ENCODE measurements at regions not wholly inside any gene's neighbourhood (a gene's known extent, or its start where the extent isn't known, plus 50 kb on each side); places are given as distances from the start of the nearest gene placed in this dataset.
A peak's percentile ranks its signal among the peaks of the same experiment; 100 is the strongest.
"Not testable (repeated sequence)": the region's sequence is repeated elsewhere in the genome, so short reads cannot be mapped to it uniquely, and the experiment has no call there.

- DNase-seq = no peak
These were observed 114.1 kb downstream of the RAB38 start for GRCh38 chr11:88061111-88061510.

- DNase-seq = no peak
These were observed 115.9 kb downstream of the RAB38 start for GRCh38 chr11:88059326-88059725.

DNA sequence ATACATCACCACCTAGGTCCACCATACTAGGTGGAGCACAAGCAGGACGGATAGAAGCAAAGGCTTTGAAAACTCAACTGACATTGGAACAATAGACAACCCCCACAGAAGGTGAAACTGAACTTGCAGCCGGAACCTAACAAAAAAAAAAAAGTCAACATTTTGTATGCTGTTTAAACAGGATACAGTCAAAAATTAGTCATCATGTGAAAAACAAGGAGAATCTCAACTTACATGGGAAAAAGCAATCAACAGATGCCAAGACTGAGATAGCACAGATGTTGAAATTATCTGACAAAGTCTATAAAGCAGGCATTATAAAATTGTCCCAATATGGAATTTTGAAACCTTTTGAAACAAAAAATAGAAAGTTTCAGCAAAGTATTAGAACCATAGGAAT, 123.8 kb downstream of the RAB38 start:
- no peak for DNase-seq

DNA sequence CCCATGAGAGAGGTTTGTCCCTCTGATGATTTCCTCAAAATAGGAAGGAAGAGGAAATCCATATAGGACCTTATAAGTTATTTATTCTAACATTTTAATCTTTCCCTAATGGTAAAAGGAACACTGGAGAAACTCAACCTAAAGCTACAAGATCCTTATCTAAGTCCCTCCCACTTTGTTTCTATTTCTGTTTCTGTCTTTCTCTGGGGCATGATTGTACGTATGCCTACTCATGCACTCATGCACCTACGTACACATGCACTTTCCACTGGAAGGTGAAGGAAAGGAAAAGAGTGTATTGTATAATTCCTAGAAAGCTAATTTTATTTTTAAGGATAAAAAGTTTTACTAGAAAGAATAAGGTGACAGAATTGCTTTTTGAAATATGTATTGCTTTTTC, 125.0 kb downstream of the RAB38 start:
- no peak for DNase-seq

GRCh38 chr11:88045288-88045687, 130.0 kb downstream of the RAB38 start:
- not testable (repeated sequence) for DNase-seq

- DNase-seq = not testable (repeated sequence)
These were observed 130.6 kb downstream of the RAB38 start for GRCh38 chr11:88044658-88045057.

DNA sequence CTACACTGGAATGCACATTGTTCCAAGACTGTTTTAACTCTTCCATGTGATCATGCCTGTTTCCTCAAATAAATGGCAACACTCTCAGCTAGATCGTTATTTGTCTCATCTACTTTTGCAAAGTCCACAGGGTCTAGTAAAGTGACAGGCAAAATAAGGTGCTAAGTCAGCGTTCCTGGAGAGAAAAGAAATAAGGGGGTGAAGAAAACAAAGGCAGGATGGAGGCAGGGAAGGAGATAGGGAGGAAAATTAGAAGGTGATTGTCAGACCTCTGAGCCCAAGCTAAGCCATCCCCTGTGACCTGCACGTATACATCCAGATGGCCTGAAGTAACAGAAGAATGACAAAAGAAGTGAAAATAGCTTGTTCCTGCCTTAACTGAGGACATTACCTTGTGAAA, 132.1 kb downstream of the RAB38 start:
- no peak for DNase-seq

- DNase-seq = no peak
These were observed 132.6 kb downstream of the RAB38 start for GRCh38 chr11:88042647-88043046.

DNA sequence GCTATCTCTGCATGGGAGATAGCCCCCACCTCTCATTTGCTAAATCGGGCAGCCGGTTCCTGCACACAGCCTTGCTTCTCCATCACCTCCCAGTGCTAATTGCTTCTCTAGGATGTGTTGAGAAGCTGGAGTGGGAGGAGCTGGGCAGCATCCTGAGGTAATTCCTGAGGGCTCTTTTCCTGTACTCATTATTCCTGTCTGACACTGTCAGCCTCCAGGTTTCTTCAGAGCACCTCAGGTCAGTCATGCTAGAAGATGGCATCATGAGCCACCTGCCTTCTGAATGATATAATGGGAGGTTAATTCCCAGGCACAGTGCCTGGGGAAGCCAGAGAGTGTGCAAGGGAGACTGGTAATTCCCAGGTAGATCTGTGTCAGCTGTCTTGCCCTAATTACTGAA, 133.0 kb downstream of the RAB38 start:
- no peak for DNase-seq

- DNase-seq = no peak
These were observed 133.6 kb downstream of the RAB38 start for GRCh38 chr11:88041679-88042078.

GRCh38 chr11:88040148-88040496, 135.1 kb downstream of the RAB38 start:
- DNase-seq = no peak

DNA sequence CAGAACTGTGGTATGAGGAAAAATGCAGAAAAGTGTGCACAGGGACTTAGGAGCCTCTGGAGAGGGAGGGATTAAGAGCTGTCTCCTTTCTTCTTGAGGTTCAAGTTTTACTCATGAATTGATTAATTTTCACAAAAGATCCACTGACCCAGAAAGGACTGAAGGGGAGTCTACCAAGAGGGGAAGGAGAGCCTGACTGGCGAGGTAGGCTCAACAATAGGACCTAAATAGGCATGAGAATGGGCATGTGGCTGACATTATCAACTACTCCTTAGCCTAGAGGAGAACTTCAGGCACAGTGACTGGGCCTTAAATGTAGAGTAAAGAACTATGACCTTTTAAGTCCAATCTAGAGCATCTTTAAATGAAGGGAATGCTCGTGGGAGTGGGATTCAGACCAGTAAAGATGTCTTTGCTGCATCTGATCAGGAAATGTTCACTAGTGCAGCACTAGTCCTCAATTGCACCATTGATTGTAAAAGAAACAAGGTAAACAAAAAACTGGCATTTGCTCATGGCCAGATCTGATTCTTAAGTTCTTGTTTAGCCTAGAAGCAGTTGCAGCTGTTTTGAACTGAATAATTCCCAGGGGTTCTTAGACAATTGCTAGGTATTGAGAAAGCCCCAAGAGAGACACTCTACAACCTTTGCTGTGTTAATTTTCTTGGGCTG, 135.6 kb downstream of the RAB38 start:
- DNase-seq = no peak

- no peak for DNase-seq
These were observed 137.2 kb downstream of the RAB38 start for GRCh38 chr11:88038063-88038462.

DNA sequence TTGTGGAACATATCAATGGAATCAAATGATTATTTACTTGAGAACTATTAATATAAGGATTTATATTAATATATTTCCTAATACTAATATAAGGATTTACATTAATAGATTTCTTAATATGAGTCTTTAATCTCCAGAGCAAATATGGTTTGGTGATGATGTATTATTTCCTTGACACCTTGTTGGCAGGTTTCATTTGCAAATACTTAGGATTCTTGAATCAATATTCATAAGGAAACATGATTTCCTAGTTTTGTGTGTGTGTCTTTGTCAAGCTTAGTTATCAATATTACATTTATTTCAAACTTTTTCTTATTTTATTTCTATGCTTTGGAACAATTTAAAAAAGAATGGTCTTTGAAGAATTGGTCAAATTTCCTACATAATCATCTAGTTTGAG, 138.5 kb downstream of the RAB38 start:
- no peak for DNase-seq

- DNase-seq = no peak
These were observed 140.0 kb downstream of the RAB38 start for GRCh38 chr11:88035271-88035670.

GRCh38 chr11:88017666-88018065, 157.6 kb downstream of the RAB38 start:
- no peak for DNase-seq

DNA sequence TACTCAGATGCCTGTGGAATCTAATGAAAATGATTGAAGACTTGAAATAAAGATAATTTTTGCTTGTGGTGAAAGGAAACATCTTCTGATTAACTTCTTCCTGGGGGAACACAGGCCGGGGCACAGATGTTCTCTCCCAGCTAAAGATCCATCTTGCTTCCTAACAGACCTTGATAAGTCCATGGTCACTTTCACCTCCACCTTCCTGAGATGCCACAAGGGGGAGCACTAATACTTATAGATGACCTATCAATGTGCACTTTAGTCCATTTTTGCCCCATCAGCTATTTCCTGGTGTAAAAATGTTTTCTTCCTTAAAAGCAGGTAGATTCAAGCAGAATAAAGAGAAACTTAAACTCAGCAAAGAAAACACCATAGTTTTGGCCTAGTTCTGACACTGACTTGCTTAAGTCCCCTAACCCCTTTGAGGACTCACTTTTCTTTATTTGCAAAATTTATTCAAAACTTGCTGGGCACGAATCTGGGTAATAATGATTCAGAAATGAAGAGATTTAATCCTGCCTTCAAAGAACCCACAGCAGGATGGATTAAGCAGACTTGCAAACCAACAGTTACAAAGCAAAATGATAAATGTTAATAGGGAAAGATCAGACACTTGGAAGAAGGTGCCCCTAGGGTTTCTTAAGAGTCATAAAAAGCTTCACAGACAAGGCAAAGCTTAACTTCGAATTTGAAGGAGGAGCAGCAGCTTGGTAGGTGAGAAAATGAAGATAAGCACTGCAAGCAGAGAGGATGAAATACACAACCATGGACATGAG, 158.7 kb downstream of the RAB38 start:
- peak; percentile 60 for DNase-seq

DNA sequence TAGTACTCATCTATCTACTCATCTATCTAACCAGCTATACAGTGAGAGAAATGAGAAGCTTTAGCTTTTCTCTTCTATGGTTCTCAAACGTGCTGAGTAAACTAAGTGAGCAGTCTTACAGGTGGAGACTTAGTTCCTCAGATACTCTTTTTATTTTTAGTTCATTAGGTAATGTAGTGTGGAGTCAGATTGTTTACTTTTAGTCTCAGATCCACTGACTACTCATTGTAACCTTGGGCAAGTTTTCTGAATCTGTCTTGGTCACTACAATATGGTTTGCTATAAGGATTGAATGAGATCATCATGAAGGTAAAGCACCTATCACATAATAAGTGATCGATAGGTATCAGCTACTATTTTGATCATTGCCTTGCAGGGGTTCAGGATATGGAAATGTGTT, 160.1 kb downstream of the RAB38 start:
- DNase-seq = no peak

DNA sequence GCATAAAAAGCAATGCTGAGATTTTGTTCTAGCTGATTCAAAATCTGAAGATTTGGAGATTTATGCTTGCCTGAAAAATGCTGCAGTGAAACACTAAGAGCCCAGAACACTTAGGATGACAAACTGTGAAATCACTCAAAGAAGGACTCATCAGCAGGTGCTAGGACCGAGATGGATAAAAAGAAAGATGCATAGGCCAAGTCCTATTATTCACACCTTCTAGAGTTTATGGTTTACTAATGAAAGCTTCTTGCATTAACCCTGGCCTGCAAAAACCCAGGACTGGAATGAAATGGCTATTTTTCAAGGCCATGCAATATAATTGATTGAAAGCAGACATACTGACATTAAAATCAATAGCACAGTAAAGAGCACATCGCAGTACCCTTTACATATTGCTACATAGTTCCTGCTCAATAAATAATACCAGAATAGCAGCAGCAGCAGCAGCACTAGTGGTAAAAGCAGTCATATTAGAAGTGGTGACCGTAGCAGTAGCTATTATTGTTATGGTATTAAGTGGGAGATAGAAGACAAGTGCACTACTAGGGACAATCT, 161.7 kb downstream of the RAB38 start:
- DNase-seq = no peak

DNA sequence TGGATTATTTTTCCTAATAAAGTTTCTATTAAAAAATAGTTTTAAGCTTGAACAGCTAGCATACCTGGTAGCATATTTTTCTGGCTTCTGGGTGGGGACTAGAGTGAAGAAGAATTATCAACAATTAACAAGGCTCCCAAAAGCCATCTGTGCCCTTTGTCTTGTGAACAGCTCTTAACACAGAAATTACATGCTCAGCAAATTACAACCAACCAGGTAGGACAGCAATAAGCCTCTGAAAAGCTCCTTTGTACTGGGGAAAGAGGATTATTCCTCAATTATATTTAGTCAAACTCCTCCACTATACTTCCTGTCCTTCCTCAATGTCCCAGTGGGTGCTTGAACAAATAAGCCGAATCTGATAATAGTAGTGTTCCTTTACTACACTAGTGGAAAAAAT, 162.8 kb downstream of the RAB38 start:
- no peak for DNase-seq

GRCh38 chr11:87976009-87976408, 199.2 kb downstream of the RAB38 start:
- DNase-seq = no peak

DNA sequence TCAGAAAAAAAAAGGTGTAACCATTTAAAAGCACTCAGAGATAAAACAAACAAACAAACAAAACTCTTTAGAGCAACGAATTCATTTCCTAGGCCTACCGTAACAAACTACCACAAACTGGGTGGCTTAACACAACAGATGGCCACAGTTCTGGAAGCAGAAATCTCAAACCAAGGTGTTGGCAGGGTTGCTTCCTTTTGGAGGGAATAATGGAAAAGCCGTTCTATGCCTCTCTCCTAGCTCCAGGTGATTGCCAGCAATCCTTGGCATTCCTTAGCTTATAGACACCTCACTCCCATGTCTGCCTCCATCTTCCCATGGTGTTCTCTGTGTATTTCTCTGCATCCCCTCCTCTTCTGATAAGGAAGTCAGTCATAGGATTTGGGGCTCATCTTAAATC, 200.4 kb downstream of the RAB38 start:
- no peak for DNase-seq

GRCh38 chr11:87972133-87972532, 203.1 kb downstream of the RAB38 start:
- no peak for DNase-seq

DNA sequence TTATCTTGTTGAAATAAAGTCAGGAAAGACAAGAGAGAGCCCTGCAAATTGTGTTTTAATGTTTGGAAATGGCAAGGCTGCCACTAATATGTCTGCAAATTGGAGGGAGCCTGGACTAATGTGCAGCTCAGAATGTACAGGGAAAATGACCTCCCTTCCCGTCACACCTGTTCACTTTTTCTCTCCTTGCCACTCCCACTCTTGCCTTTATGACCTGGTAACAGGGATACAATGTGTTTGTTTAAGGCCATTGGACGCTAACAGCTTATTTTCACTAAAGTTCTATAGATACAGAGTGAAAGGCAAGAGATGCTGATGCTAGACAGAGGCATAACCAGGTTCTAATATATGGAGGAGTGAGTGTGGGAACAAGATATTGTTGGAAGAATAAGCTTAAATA, 203.9 kb downstream of the RAB38 start:
- no peak for DNase-seq

- DNase-seq = no peak
These were observed 204.5 kb downstream of the RAB38 start for GRCh38 chr11:87970762-87971161.
